NCI-H345 treated with DMSO at 0.1 percent for 48 hours (cell line): ENCODE measurements at regions not wholly inside any gene's neighbourhood (a gene's known extent, or its start where the extent isn't known, plus 50 kb on each side); places are given as distances from the start of the nearest gene placed in this dataset.
"Not testable (repeated sequence)": the region's sequence is repeated elsewhere in the genome, so short reads cannot be mapped to it uniquely, and the experiment has no call there.

Source experiments
- DNase-seq: peaks from one replicate; lab custom pipeline; 2025; ENCODE audit not compliant: unreplicated experiment; lab: John Stamatoyannopoulos, UW

- not testable (repeated sequence) for DNase-seq
Observed at GRCh38 chr7:119968411-119968810, 304.6 kb upstream of the KCND2 start.

GRCh38 chr7:119969054-119969453, 303.9 kb upstream of the KCND2 start:
- DNase-seq, result no peak

- DNase-seq, result no peak
Observed at GRCh38 chr7:119969763-119970162, 303.2 kb upstream of the KCND2 start.

GRCh38 chr7:119974972-119975371, 298.0 kb upstream of the KCND2 start:
- no peak for DNase-seq

- DNase-seq, result no peak
Observed at GRCh38 chr7:119982884-119983283, 290.1 kb upstream of the KCND2 start.

- no peak for DNase-seq
Observed at GRCh38 chr7:119983468-119983867, 289.5 kb upstream of the KCND2 start.

GRCh38 chr7:119984247-119984646, 288.7 kb upstream of the KCND2 start:
- DNase-seq, result no peak

- no peak for DNase-seq
Observed at GRCh38 chr7:119988401-119988800, 284.6 kb upstream of the KCND2 start.

- DNase-seq, result no peak
Observed at GRCh38 chr7:119994928-119995327, 278.0 kb upstream of the KCND2 start.

GRCh38 chr7:119996634-119997033, 276.3 kb upstream of the KCND2 start:
- no peak for DNase-seq

- DNase-seq, result no peak
Observed at GRCh38 chr7:119999738-120000475, 273.1 kb upstream of the KCND2 start.

- no peak for DNase-seq
Observed at GRCh38 chr7:120005720-120006119, 267.3 kb upstream of the KCND2 start.

GRCh38 chr7:120014301-120014700, 258.7 kb upstream of the KCND2 start:
- DNase-seq, result not testable (repeated sequence)

- no peak for DNase-seq
Observed at GRCh38 chr7:120014925-120015465, 258.0 kb upstream of the KCND2 start.

GRCh38 chr7:120021085-120021484, 251.9 kb upstream of the KCND2 start:
- no peak for DNase-seq

GRCh38 chr7:120023494-120024167, 249.3 kb upstream of the KCND2 start:
- no peak for DNase-seq

GRCh38 chr7:120028636-120029035, 244.3 kb upstream of the KCND2 start:
- no peak for DNase-seq

GRCh38 chr7:120030876-120031275, 242.1 kb upstream of the KCND2 start:
- no peak for DNase-seq

GRCh38 chr7:120033114-120033513, 239.9 kb upstream of the KCND2 start:
- no peak for DNase-seq

GRCh38 chr7:120039138-120039537, 233.8 kb upstream of the KCND2 start:
- DNase-seq, result no peak

GRCh38 chr7:120041798-120042197, 231.2 kb upstream of the KCND2 start:
- DNase-seq, result no peak

GRCh38 chr7:120043250-120043649, 229.7 kb upstream of the KCND2 start:
- DNase-seq, result no peak
